GM21619 (cell line): ENCODE measurements at regions not wholly inside any gene's neighbourhood (a gene's known extent, or its start where the extent isn't known, plus 50 kb on each side); places are given as distances from the start of the nearest gene placed in this dataset.

Experiments used
- ATAC-seq: cut with Tn5 transposase; IDR thresholded peaks from one replicate; pipeline ENCODE4 v1.9.1; 2021; ENCODE audit not compliant: unreplicated experiment

GRCh38 chr20:60659240-60659639 lies 592.8 kb upstream of the CDH4 start:
- ATAC-seq: no peak

GRCh38 chr20:60662307-60662706 lies 589.8 kb upstream of the CDH4 start:
- no peak for ATAC-seq

GRCh38 chr20:60664106-60664505 lies 588.0 kb upstream of the CDH4 start:
- ATAC-seq: no peak

- ATAC-seq: no peak
Observed at GRCh38 chr20:60667641-60668040, 584.4 kb upstream of the CDH4 start.

GRCh38 chr20:60669211-60669610 lies 582.9 kb upstream of the CDH4 start:
- ATAC-seq: no peak

- no peak for ATAC-seq
Observed at GRCh38 chr20:60676011-60676410, 576.0 kb upstream of the CDH4 start.

GRCh38 chr20:60677819-60678218 lies 574.2 kb upstream of the CDH4 start:
- no peak for ATAC-seq

GRCh38 chr20:60680554-60680953 lies 571.5 kb upstream of the CDH4 start:
- ATAC-seq: no peak

GRCh38 chr20:60687213-60687612 lies 564.8 kb upstream of the CDH4 start:
- no peak for ATAC-seq

- no peak for ATAC-seq
Observed at GRCh38 chr20:60690771-60691170, 561.3 kb upstream of the CDH4 start.

- no peak for ATAC-seq
Observed at GRCh38 chr20:60691966-60692615, 560.0 kb upstream of the CDH4 start.

GRCh38 chr20:60693496-60694133 lies 558.4 kb upstream of the CDH4 start:
- ATAC-seq: no peak

GRCh38 chr20:60694763-60695162 lies 557.3 kb upstream of the CDH4 start:
- no peak for ATAC-seq

- ATAC-seq: no peak
Observed at GRCh38 chr20:60695226-60696000, 556.6 kb upstream of the CDH4 start.

- ATAC-seq: no peak
Observed at GRCh38 chr20:60697252-60697651, 554.8 kb upstream of the CDH4 start.

- no peak for ATAC-seq
Observed at GRCh38 chr20:60700728-60701127, 551.3 kb upstream of the CDH4 start.

- no peak for ATAC-seq
Observed at GRCh38 chr20:60704147-60704546, 547.9 kb upstream of the CDH4 start.

GRCh38 chr20:60713396-60713795 lies 538.7 kb upstream of the CDH4 start:
- no peak for ATAC-seq

- ATAC-seq: no peak
Observed at GRCh38 chr20:60715172-60715571, 536.9 kb upstream of the CDH4 start.

- no peak for ATAC-seq
Observed at GRCh38 chr20:60718743-60719480, 533.1 kb upstream of the CDH4 start.

GRCh38 chr20:60725311-60725906 lies 526.7 kb upstream of the CDH4 start:
- ATAC-seq: no peak
